ENCODE measurements at regions not wholly inside any gene's neighbourhood (a gene's known extent, or its start where the extent isn't known, plus 50 kb on each side); places are given as distances from the start of the nearest gene placed in this dataset.

- TF ChIP-seq CTCF (conservative IDR thresholded peaks at IDR 0.05 in 1 of 2, IDR thresholded peaks at IDR 0.05 in 1 of 2; ENCODE audit: extremely low read depth in 1 of 2, insufficient read depth in 1 of 2, low read depth in 1 of 2, low read length in 2 of 2) (no peak), EZH2 (IDR thresholded peaks at IDR 0.05; ENCODE audit: borderline replicate concordance, low read length) (no peak)
Measured at GRCh38 chr6:21352131-21352530, 241.4 kb upstream of the SOX4 start.
